HUES6 (cell line): ENCODE measurements at regions not wholly inside any gene's neighbourhood (a gene's known extent, or its start where the extent isn't known, plus 50 kb on each side); places are given as distances from the start of the nearest gene placed in this dataset.

ENCODE experiments used
- H3K27ac ChIP-seq: 2 replicates; pipeline ENCODE4 v1.7.0; 2013; ENCODE audit warnings: low read depth, mild to moderate bottlenecking, low read length, inconsistent platforms
- H3K27me3 ChIP-seq: 2 replicates; pipeline ENCODE4 v1.6.1; 2013; ENCODE audit warnings: low read length; ENCODE audit not compliant: control insufficient read depth, insufficient read depth
- H3K36me3 ChIP-seq: 2 replicates; pipeline ENCODE4 v1.6.1; 2013; ENCODE audit warnings: low read length; ENCODE audit not compliant: control insufficient read depth, insufficient read depth
- H3K4me1 ChIP-seq: 2 replicates; pipeline ENCODE4 v1.6.1; 2013; ENCODE audit warnings: low read length; ENCODE audit not compliant: control insufficient read depth, insufficient read depth
- H3K4me3 ChIP-seq: 2 replicates; pipeline ENCODE4 v1.5.1; 2013; ENCODE audit warnings: low read depth, low read length
- H3K9ac ChIP-seq: one replicate; pipeline ENCODE4 v1.6.1; 2013; ENCODE audit warnings: mild to moderate bottlenecking, low read length
- H3K9me3 ChIP-seq: 2 replicates; pipeline ENCODE4 v1.6.1; 2013; ENCODE audit warnings: low read depth, low read length; ENCODE audit not compliant: control insufficient read depth, insufficient read depth

- H3K27me3 ChIP-seq, result no peaks in the 10 kb centered on the region
- no peak overlapping the region for H3K4me3 ChIP-seq
- no peak overlapping the region for H3K27ac ChIP-seq
- no peaks in the 10 kb centered on the region for H3K36me3 ChIP-seq
- H3K4me1 ChIP-seq, result no peaks in the 10 kb centered on the region
- H3K9me3 ChIP-seq, result no peaks in the 10 kb centered on the region
- no peak overlapping the region for H3K9ac ChIP-seq
These were observed 975.2 kb downstream of the SORCS1 start for GRCh38 chr10:106189292-106189691.

- no peak overlapping the region for H3K4me3 ChIP-seq
- no peak overlapping the region for H3K27ac ChIP-seq
- H3K9ac ChIP-seq, result no peak overlapping the region
- H3K9me3 ChIP-seq, result no peaks in the 10 kb centered on the region
- no peaks in the 10 kb centered on the region for H3K27me3 ChIP-seq
- no peaks in the 10 kb centered on the region for H3K36me3 ChIP-seq
- no peaks in the 10 kb centered on the region for H3K4me1 ChIP-seq
These were observed 978.6 kb downstream of the SORCS1 start for GRCh38 chr10:106185951-106186350.

GRCh38 chr10:106183041-106183440, 981.5 kb downstream of the SORCS1 start:
- no peaks in the 10 kb centered on the region for H3K4me1 ChIP-seq
- no peaks in the 10 kb centered on the region for H3K9me3 ChIP-seq
- H3K36me3 ChIP-seq, result no peaks in the 10 kb centered on the region
- H3K27ac ChIP-seq, result no peak overlapping the region
- no peak overlapping the region for H3K4me3 ChIP-seq
- no peaks in the 10 kb centered on the region for H3K27me3 ChIP-seq
- no peak overlapping the region for H3K9ac ChIP-seq

- H3K9ac ChIP-seq, result no peak overlapping the region
- H3K4me1 ChIP-seq, result no peaks in the 10 kb centered on the region
- H3K36me3 ChIP-seq, result no peaks in the 10 kb centered on the region
- H3K9me3 ChIP-seq, result no peaks in the 10 kb centered on the region
- no peak overlapping the region for H3K27ac ChIP-seq
- no peaks in the 10 kb centered on the region for H3K27me3 ChIP-seq
- no peak overlapping the region for H3K4me3 ChIP-seq
These were observed 982.0 kb downstream of the SORCS1 start for GRCh38 chr10:106182542-106182941.

GRCh38 chr10:106181501-106181900, 983.0 kb downstream of the SORCS1 start:
- H3K27ac ChIP-seq, result no peak overlapping the region
- no peaks in the 10 kb centered on the region for H3K9me3 ChIP-seq
- no peaks in the 10 kb centered on the region for H3K27me3 ChIP-seq
- H3K36me3 ChIP-seq, result no peaks in the 10 kb centered on the region
- H3K4me1 ChIP-seq, result no peaks in the 10 kb centered on the region
- H3K4me3 ChIP-seq, result no peak overlapping the region
- no peak overlapping the region for H3K9ac ChIP-seq

GRCh38 chr10:106179430-106179829, 985.1 kb downstream of the SORCS1 start:
- Histone ChIP-seq H3K27me3 (no peaks in the 10 kb centered on the region), H3K27ac (no peak overlapping the region), H3K4me1 (no peaks in the 10 kb centered on the region), H3K4me3 (no peak overlapping the region), H3K9me3 (no peaks in the 10 kb centered on the region), H3K36me3 (no peaks in the 10 kb centered on the region), H3K9ac (no peak overlapping the region)

GRCh38 chr10:106175760-106176377, 988.6 kb downstream of the SORCS1 start:
- no peaks in the 10 kb centered on the region for H3K4me1 ChIP-seq

GRCh38 chr10:106173838-106174237, 990.7 kb downstream of the SORCS1 start:
- Histone ChIP-seq H3K4me3 (no peak overlapping the region), H3K27ac (no peak overlapping the region), H3K27me3 (no peaks in the 10 kb centered on the region), H3K9me3 (no peaks in the 10 kb centered on the region), H3K36me3 (no peaks in the 10 kb centered on the region), H3K9ac (no peak overlapping the region), H3K4me1 (no peaks in the 10 kb centered on the region)

More at GRCh38 chr10:106175760-106176377, 988.6 kb downstream of the SORCS1 start:
- no peak overlapping the region for H3K9ac ChIP-seq
- no peaks in the 10 kb centered on the region for H3K36me3 ChIP-seq
- no peak overlapping the region for H3K4me3 ChIP-seq
- H3K27me3 ChIP-seq, result no peaks in the 10 kb centered on the region
- no peaks in the 10 kb centered on the region for H3K9me3 ChIP-seq
- H3K27ac ChIP-seq, result no peak overlapping the region

- Histone ChIP-seq H3K4me1 (no peaks in the 10 kb centered on the region), H3K27ac (no peak overlapping the region), H3K9ac (no peak overlapping the region), H3K27me3 (no peaks in the 10 kb centered on the region), H3K9me3 (no peaks in the 10 kb centered on the region), H3K36me3 (no peaks in the 10 kb centered on the region), H3K4me3 (no peak overlapping the region)
These were observed 995.3 kb downstream of the SORCS1 start for GRCh38 chr10:106169241-106169640.

- no peaks in the 10 kb centered on the region for H3K9me3 ChIP-seq
- no peak overlapping the region for H3K9ac ChIP-seq
- no peak overlapping the region for H3K27ac ChIP-seq
- H3K4me3 ChIP-seq, result no peak overlapping the region
- no peaks in the 10 kb centered on the region for H3K27me3 ChIP-seq
- no peaks in the 10 kb centered on the region for H3K36me3 ChIP-seq
- no peaks in the 10 kb centered on the region for H3K4me1 ChIP-seq
These were observed 996.6 kb downstream of the SORCS1 start for GRCh38 chr10:106167946-106168345.

GRCh38 chr10:106158241-106158640, 1006.3 kb downstream of the SORCS1 start:
- H3K4me3 ChIP-seq, result no peak overlapping the region
- no peak overlapping the region for H3K27ac ChIP-seq
- H3K9ac ChIP-seq, result no peak overlapping the region
- no peaks in the 10 kb centered on the region for H3K27me3 ChIP-seq
- H3K9me3 ChIP-seq, result no peaks in the 10 kb centered on the region
- no peaks in the 10 kb centered on the region for H3K36me3 ChIP-seq
- H3K4me1 ChIP-seq, result no peaks in the 10 kb centered on the region

- Histone ChIP-seq H3K9me3 (no peaks in the 10 kb centered on the region), H3K4me1 (no peaks in the 10 kb centered on the region), H3K27ac (peak overlapping the region; percentile 45; the same call in 1 of the 2 replicates), H3K4me3 (no peak overlapping the region), H3K27me3 (no peaks in the 10 kb centered on the region), H3K36me3 (no peaks in the 10 kb centered on the region), H3K9ac (no peak overlapping the region)
These were observed 1017.5 kb downstream of the SORCS1 start for GRCh38 chr10:106147021-106147420.
